OCI-LY3 (cell line): ENCODE measurements at regions not wholly inside any gene's neighbourhood (a gene's known extent, or its start where the extent isn't known, plus 50 kb on each side); places are given as distances from the start of the nearest gene placed in this dataset.

Experiments used
- CTCF ChIP-seq: fragments of 200-600, 300-600 bp; sonication (generic); IDR thresholded peaks from 2 replicates; pipeline ENCODE4 v1.5.1; 2014; ENCODE audit warnings: antibody characterized with exemption, low read length, low read depth
- EZH2phosphoT487 ChIP-seq: fragments of 200-600 bp; shearing (Covaris generic); IDR thresholded peaks from 2 replicates; pipeline ENCODE4 v1.6.1; 2018; ENCODE audit warnings: antibody characterized with exemption, mixed run types, low read depth

- TF ChIP-seq CTCF (no peak), EZH2phosphoT487 (no peak)
These were observed 246.2 kb upstream of the ADGRL2 start for GRCh38 chr1:81554534-81554933.
